GM13977 (cell line): ENCODE measurements at regions not wholly inside any gene's neighbourhood (a gene's known extent, or its start where the extent isn't known, plus 50 kb on each side); places are given as distances from the start of the nearest gene placed in this dataset.
"Not testable (repeated sequence)": the region's sequence is repeated elsewhere in the genome, so short reads cannot be mapped to it uniquely, and the experiment has no call there.

Experiments used
- DNase-seq: peaks from one replicate; pipeline ENCODE4 v3.0.0; 2012; ENCODE audit warnings: low spot score
- in situ Hi-C: fragments of 300-500 bp; cut with MboI; formaldehyde crosslinking; loops from one replicate; pipeline ENCODE4 v1.12.0; 2022; ENCODE audit warnings: low sequenced_read_pairs, low pct_unique_long_range_greater_than_20kb, mixed read lengths, inconsistent platforms; ENCODE audit not compliant: unreplicated experiment
- TF ChIP-seq, protein P1 (sequence below): IDR thresholded peaks from 2 replicates; pipeline ENCODE4 v1.5.1; 2012; ENCODE audit warnings: mild to moderate bottlenecking, control low read depth; ENCODE audit not compliant: insufficient read depth; ENCODE audit errors: extremely low read depth, missing control alignments

DNA sequence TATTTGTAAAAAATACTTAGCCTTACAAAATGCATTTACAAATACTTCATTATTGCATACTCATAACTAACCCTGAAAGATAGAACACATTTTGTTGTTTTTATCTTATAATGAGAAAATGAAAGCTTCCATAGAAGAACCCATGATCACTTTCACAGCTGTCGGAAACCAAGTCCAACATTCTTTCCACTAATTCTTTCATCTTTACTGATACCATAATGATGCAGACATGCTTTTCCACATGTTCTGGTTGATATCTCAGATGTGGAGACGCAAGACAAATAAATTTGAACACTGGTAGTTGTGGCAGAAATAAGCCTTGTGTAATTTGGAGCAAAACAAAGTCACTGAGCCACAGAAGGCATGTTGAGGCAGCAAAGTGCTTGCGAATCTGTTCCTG, 136.0 kb downstream of the FBXO4 start:
- TF ChIP-seq, protein P1, sequence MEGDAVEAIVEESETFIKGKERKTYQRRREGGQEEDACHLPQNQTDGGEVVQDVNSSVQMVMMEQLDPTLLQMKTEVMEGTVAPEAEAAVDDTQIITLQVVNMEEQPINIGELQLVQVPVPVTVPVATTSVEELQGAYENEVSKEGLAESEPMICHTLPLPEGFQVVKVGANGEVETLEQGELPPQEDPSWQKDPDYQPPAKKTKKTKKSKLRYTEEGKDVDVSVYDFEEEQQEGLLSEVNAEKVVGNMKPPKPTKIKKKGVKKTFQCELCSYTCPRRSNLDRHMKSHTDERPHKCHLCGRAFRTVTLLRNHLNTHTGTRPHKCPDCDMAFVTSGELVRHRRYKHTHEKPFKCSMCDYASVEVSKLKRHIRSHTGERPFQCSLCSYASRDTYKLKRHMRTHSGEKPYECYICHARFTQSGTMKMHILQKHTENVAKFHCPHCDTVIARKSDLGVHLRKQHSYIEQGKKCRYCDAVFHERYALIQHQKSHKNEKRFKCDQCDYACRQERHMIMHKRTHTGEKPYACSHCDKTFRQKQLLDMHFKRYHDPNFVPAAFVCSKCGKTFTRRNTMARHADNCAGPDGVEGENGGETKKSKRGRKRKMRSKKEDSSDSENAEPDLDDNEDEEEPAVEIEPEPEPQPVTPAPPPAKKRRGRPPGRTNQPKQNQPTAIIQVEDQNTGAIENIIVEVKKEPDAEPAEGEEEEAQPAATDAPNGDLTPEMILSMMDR, result no peak
- no peak for DNase-seq
- in situ Hi-C loops, result loop anchor here (25.0 kb wide), 1 partner anchor 374 kb away; no protein-coding TSS in a partner anchor

DNA sequence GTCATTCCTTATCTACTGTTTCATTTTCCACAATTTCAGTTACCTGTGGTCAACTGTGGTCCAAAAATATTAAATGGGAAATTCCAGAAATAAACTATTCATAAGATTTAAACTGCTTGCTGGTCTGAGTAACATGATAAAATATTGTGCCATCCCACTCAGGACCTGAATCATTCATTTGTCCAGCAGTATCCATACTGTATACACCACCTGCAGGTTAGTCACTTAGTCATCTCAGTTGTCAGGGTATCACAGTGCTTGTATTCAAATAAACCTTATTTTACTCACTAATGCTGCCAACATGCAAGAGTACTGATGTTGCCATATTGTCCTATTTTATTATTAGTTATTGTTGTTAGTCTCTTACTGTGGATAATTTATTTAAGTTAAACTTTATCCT, 139.7 kb downstream of the FBXO4 start:
- in situ Hi-C loops, result loop anchor here (25.0 kb wide), 1 partner anchor 378 kb away; no protein-coding TSS in a partner anchor
- TF ChIP-seq, protein P1, result no peak
- no peak for DNase-seq

DNA sequence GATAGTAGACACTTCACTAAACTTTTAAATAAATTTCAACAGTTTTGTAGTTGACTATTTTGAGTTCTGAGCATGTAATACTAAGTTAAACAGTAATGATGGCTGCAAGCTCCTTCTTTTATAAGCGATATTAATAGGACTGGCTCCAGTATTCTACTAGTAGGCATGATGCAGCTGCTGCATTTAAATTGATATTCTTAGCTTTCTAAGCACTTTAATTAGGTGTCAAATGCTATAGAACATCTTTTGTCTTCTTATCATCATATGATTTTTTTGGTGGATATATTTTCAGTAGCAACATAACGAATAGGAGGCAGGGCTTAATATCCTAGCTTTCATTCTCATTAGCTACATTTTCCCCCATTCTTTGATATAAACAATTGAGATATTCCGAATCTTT, 141.1 kb downstream of the FBXO4 start:
- TF ChIP-seq, protein P1, result no peak
- in situ Hi-C loops, result loop anchor here (25.0 kb wide), 1 partner anchor 379 kb away; no protein-coding TSS in a partner anchor
- no peak for DNase-seq

DNA sequence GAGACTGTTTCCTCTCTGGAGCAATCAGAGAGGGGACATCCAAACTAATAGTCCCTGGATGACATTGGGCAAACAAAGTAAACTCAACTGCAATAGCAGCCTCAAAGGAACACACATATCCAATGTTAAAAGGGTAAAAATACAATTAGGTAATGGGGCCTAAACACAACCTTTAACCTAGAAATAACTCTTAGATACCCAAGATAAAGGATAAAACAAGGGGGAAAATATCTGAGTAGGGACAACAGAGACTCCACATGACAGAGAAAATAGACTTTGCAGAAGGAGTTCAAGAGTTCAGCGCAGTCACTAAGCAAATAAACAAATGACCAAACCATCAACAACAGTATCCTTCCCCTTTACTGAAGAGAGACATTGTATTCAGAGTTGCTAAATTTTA, 149.3 kb downstream of the FBXO4 start:
- no peak for DNase-seq
- in situ Hi-C loops, result loop anchor here (25.0 kb wide), 1 partner anchor 387 kb away; no protein-coding TSS in a partner anchor
- TF ChIP-seq, protein P1, result no peak

DNA sequence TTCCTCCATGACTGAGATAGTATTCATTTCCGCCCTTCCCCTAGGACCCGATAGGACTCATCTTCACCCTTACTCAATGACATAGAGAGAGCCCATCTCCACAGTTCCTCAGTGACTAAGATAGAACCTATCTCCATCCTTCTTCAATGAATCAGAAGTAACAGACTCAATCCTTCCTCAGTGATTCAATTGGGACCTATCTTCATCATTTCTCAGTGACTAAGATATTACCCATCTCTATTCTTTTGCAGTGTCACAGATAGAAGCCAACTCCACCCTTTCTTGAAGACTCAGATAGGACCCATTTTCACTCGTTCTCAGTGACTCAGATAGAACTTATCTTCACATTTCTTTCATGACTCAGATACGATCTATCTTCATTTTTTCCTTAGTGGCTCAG, 164.6 kb downstream of the FBXO4 start:
- no peak for DNase-seq
- TF ChIP-seq, protein P1, result no peak
- in situ Hi-C loops, result no loop called here

DNA sequence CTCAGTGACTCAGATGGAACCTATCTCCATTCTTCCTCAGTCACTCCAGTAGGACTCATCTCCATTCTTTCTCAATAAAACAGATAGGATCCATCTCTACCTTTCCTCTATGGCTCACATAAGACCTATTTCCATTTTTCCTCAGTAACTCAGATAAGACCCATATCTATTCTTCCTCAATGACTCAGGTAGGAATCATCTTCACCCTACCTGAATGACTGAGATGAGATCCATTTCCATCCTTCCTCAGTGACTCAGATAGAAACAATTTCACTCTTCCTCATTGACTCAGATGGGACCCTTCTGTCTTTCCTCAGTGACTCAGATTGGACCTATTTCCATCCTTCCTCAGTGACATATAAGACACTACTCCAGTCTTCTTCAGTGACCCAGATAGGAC, 165.1 kb downstream of the FBXO4 start:
- in situ Hi-C loops, result no loop called here
- TF ChIP-seq, protein P1, result no peak
- DNase-seq, result no peak

DNA sequence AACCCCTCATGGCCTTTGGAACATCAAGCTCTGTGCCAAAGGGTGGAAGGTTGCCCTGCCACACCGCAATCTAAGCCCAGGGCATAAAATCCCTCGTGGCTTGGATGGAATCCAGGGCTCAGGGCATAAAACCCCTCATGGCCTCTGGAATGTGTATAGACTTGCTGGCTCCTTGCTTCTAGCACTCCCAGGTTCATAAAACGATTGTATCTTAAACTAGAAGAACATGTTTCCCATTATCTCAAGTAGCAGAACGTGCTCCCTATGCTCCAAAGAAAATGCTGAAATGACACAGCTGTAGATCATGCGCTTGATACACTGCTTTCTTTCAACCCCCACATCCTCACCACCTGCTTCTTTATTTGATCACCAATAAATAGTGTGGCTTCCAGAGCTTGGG, 174.8 kb downstream of the FBXO4 start:
- in situ Hi-C loops, DNase-seq: not testable (repeated sequence)
